NCI-H460 (cell line): ENCODE measurements at regions not wholly inside any gene's neighbourhood (a gene's known extent, or its start where the extent isn't known, plus 50 kb on each side); places are given as distances from the start of the nearest gene placed in this dataset.

Experiments used
- DNase-seq: peaks from one replicate; pipeline ENCODE4 v3.0.0-alpha.2; 2016; ENCODE audit warnings: low read depth; ENCODE audit errors: extremely low read depth

DNA sequence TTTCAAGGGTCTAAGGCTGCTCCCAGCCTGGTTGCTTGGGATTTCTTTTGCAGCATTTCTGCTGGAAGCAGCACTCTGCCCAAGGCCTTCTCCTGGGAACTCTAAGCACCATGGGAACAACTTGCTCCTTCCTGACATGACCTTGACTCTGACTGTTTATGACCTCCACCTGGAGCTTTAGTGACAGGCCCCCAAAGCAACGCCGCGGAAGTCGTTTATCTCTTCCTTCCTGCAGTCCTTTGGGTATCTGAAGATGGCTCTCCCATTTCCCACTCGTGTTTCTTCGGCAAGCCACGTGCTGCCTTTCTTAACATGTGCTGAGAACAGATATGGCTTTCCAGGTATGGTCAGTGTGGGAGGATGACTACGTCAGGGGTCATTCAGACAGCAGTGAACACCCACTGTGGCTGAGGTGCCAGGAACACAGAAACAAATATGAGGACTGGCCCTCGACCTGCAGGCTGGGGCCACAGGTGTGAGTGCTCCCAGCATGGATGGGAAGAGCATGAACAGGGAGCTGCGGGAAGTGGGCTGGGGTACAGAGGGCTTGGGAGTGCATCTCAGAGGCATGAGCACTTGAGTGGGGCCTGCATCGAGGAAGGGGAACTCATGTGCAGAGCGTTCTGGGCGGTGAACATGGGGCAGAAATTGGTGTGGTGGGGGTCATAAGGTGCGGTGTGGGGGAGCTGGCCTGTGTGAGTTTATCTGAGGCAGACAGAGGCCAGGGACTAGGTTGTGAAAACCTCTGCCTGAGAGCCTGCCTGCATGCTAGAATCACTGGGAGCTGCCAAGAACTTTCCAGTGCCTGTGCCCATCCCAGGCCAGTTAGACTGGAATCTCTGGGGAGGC is 140.5 kb downstream of the TSN start:
- no peak for DNase-seq

DNA sequence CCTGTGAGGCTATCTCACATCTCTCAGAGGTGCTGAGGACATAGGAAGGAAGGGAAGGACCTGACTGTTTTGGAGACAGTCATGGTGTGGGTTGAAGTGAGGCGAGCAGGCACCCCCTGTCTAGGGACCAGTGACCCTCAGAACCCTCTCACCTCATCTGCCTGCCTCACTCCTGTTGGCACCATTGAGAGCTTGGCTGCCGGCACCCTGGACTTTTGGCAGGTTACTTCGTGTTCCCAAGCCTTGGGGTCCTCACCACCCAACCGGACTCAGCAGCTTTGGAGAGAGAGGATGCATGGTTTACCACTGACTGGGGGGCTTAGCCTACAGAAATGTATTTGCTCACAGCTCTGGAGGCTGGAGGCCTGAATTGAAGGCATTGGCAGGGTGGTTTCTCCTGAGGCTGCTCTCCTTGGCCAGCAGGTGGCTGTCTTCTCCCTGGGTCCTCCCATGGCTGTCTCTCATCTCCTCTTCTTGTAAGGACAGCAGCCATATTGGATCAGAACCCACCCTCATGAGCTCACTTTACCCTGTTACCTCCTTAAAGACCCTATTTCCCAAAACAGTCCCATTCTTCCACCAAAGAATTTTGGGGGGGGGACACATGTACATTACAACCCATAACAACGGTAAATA is 142.0 kb downstream of the TSN start:
- DNase-seq = peak; percentile 64

DNA sequence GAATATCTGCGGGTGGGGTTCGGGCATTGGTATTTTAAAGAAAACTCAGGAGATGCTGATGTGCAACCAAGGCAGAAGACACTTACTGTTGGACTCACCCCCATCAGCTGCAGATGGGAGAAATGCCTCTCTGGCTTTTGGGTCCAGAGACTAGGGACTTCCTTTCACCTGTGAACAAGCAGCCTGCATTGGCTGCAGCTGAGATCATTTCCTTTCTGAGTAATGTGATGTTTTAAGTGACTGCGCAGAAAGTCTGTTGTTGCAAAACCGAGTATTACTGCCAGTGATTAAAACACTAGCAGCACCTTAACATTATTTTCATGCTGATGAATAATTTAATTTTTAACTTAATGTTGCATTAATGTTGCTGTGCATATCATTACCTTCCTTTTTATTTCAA is 143.0 kb downstream of the TSN start:
- DNase-seq = peak; percentile 49

DNA sequence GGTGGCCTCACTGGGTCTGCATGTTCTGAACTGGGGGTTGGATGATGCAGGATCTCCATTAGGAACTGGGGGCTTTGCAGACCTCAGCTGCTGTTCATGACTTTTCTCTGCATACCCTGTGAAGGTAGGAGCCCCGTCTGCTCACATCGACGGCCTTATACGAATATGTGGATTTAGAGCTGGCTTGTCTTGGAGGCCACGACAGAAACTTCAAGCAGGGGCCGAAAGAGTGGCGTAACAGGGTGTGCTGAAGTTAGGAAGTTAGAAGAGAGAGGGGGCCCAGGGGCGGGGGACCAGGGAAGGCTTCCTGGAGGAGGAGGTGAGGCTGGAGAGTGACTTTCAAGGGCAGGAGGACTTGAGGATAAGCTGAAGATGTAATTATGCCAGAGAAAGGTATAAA is 144.9 kb downstream of the TSN start:
- no peak for DNase-seq

DNA sequence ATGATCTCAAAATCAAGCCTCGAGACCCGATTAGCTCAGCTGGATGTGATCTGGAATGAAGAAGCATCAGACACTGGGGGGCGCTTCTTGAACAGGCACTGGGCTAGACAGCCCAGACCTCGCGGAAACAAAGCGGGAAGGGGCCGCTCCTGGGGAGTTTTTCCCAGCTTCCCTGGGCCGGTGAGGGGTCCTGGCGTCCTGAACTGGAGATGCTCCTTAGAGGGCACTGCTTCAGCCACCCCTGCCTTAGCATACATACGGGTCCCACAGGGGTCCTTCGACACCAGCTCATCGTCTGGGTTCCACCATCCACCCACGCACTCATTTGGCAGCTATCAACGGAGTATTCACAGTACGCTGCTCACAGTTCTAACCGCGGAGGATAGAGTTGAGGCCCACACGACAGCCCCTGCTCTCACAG is 146.7 kb downstream of the TSN start:
- no peak for DNase-seq

DNA sequence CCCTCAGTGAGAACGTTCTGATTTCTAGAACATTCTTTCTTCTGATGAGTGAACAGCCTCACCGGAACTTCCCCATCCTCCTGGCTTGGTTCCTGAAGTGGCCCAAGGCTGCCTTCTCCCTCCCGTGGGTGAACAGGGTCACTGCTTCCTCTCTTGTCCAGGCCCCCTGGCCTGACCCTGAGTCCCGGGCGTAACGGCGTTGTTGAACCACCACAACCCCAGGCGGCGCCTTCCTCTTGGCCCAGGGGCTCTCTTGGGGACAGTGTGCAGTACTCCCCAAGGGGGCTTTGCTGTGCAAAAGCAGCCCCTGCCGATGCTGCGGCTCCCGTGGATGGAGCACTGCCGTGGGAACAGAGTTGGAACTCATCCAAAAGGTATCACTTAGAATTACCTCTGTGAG is 147.2 kb downstream of the TSN start:
- no peak for DNase-seq

DNA sequence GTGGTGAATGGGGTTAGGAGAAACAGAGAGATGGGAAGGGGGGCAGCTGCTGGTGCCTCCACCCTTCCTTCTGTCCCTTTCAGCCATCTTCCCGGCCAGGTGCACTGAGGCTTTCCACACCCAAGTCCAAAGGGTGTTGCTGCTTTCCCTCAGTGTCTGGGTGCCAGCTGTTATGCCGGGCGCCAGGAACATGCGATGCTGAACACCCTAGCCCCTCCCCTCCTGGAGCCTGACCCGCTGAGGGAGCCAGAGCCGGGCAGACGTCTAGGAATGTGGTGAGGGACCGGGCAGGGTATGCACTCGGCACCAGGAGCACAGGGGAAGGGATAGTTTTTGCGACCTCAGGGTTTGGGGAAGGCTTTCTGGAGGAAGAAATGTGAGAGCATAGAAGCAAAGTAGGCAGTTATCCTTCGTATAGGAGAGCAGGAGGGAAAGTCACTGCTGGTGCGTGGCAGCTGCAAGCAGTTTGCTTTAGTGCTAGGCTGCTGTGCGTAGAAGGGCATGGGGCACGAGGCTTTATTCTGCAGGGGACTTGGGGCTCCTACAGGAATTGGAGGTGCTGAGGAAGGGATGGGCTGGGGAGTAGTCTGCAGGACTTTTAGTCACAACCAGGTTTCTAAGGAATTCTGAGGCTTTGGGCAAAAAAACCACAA is 147.7 kb downstream of the TSN start:
- no peak for DNase-seq

DNA sequence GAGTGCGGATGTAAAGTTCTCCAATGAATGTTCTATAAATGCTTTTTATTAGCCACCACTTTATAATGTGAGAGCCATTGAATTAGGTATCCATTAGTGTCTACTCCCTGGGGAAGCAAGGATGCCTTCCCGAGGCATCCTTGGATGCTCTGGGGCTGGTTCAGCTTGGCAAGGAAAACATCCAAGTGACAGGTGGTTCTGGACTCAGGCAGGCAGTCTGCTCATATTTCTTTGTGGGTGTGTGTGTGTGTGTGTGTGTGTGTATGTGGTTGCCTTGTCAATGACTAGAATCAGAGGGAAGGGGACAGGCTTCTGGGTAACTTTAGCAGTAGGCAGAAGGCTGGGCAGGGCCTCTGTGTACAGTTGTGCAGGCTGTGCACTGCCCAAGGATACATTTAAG is 149.2 kb downstream of the TSN start:
- DNase-seq = no peak

DNA sequence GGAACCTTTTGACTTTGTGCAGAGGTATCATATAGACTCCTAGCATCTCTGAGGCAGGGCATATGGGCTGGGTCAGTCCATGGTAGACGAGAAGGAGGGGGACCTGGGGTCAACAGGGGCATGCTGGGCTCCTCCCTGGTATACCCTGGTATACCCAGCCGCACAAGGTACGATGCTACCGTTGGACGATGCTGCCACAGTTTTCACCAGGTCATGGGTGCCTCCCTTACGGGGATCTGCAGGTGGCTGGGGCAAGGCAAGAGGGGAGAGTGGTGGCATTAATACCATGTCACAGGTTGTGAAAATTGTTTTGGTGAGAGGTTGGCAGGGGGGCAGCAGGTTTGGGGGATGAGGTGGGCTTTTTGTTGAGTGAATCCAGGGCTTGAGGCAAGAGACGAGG is 149.8 kb downstream of the TSN start:
- DNase-seq = no peak

DNA sequence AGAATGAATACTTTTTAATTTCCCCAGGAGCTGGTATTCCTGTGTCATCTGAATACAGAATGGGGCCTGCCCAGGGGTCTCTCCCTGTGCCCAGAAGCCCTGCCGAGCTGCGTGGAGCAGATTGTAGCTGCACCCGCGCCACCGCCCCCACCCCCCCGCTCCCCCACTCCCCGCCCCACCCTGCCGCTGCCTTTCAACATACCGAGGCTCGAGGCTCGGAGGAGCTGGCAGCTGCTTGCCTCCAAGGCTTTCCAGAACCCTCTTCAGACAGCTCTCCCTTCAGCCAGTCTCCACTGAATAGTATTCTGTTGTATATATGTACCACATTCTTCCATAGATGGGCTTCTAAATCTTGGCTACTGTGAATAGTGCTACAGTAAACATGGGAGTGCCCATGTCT is 150.7 kb downstream of the TSN start:
- no peak for DNase-seq

DNA sequence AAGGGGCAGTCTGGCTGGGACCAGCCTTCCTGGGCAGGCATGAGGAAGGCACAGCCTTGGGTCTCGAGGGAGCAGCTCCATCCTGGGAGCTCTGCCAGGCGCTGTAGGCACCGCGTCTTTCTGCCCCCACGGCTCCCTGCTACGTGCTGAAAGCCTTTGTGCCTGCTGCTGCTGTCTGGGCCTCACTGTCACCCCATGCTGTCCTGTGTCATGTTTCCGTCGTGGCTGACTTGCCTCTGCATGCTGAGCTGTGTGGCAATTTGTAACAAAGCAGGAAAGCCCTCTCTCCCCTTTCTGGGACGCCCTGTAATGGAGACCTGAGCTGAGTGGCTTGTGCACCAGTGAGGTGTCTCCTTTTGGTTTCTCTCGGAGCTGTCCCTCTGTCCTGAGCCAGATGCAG is 152.5 kb downstream of the TSN start:
- no peak for DNase-seq

DNA sequence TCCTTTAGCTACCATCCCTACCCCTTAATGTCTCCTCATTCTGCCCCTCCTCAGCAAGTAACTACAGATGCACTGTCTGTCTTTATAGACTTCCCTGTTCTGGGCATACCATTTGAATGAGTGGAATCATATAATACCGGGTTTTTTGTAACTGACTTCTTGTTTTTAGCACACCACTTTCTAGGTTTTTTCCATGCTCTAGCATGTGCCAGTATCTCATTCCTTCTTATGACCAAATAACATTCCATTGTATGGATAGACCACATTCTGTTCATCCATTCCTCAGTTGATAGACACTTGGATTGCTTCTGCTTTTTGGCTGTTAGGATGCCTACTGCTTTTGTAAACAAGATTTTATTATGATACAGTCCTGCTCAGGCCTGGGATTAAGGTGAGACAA is 154.7 kb downstream of the TSN start:
- DNase-seq = no peak

DNA sequence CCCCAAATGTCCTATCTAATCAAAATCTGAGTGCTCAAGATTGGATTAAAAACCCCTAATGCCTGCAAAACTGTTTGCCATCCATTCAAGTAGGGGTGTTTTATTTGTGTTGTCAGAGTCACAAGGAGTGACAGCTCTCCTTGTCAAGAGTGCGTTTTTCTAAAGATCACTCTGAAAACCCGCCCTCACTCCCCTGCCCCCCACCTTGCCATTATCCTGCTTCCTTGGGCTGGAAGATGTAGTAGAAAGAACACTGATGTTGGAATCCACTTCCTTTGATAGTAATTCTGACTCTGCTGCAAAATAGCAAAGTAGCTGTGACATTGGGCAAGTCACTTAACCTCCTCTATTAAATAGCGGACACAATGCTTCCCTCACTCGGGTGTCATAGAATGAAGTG is 155.6 kb downstream of the TSN start:
- no peak for DNase-seq

DNA sequence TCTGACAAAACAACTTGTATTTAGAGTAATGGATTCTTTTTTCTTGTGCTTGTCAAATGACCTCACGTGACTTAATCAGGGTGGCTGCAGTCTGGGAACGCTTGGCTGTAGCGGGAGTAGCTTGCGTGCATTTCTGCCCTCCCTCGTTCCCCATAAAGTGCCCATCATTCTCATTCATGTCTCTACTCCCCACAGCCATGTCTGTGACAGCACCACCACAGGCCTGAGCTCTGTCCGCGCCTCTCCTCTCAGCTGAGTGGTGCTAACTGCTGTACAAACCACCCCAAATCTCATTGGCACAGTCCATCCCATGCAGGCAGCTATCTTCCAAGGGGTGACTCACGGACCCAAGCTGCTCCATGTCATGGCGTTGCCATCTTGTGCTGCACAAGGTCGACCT is 161.7 kb downstream of the TSN start:
- no peak for DNase-seq

DNA sequence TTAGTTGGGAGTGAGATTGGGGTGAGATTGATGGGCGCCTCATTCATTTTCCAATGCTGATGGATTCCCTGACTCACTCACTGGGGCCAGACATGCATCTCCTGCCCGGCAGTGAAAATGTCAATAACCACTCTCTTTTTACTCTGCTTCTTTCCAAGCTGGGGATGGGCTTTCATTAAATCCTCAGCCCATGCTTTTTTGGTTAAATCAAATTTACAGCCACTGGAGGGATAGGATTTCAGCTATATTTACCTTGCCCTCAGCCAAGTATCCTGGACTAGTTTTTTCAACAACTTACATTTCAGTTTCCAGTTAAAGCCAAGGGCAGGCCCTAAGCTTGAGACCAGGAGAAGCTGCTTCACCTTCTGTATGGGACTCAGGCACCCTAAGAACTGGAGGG is 162.8 kb downstream of the TSN start:
- DNase-seq = no peak

DNA sequence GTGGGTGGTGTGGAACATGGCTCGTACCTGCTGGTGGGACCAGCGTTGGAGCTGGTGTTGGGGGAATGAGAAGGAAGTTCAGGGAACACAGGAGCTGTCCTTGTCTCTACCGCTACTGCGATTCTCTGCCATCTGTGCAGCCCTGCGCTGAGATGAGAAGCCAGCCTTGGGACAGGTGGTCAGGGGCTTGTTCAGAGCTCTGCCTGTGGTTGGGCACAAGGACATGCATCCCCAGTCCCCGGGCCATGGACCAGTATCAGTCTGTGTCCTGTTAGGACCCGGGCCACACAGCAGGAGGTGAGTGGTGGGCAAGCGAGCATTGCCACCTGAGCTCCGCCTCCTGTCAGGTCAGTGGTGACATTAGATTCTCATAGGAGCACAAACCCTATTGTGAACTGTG is 164.4 kb downstream of the TSN start:
- DNase-seq = no peak

DNA sequence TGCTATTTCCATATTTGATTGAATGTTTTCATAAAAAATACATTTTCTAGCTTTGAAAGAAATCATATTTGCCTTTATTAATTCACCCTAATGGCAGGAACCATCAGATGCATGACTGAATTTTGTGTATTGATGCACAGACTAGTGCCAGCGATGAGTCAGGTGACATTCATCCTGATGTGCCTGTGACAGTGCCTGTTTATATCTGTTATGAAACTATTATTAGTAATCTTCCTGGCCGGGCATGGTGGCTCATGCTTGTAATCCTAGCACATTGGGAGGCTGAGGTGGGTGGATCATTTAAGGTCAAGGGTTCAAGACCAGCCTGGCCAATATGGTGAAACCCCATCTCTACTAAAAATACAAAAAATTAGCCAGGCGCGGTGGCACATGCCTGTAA is 170.0 kb downstream of the TSN start:
- DNase-seq = no peak

DNA sequence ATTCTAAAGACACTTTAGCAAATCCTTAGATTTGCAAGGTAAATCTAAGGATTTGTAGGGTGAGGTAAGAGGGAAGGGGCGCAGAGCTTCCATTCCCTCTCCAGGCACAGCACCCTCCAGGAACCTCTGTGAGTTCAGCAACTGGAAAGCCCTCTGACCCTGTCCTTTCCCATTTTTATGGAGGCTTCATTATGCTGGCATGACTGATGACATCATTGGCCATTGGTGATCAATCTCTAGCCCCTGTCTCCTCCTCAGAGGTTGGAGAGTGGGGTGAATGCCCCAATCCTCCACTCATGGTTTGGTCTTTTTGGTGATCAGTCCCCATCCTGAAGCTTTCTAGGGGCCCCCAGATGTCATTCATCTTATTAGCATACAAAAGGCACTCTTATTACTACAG is 187.8 kb downstream of the TSN start:
- no peak for DNase-seq

DNA sequence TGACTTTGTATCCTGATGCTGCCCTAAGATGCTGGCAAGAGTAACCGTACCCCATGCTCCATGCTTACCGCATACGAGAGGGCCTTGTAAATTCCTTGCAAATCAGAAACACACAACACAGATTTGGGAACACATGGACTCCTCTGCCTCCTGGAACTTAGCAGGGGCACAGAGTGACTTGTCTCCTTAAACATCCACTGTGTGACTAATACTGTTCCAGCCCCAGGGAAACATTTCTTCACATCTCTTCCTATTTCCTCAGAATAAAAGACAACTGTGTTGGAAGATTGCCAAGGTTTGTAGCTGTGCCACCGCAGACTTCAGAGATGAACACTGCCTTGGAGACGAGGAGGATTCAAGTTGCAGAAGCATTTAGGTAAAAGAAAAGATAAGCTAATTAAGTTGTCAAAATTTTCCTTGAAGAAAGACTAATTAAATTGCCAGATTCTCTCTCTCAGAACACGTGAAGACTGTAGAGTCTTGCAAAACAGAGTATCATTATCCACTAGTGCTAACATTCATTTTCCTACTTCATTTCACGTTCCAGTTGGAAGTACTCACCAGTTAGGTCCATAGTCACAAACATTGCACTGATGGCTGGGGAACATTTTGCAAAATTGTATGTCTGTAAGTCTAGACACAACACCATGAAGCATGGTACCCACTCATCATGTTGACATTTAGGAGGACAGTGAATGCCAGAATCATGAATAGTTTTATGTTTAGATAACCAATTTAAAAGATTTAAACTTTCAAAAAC is 188.8 kb downstream of the TSN start:
- DNase-seq = peak; percentile 19

DNA sequence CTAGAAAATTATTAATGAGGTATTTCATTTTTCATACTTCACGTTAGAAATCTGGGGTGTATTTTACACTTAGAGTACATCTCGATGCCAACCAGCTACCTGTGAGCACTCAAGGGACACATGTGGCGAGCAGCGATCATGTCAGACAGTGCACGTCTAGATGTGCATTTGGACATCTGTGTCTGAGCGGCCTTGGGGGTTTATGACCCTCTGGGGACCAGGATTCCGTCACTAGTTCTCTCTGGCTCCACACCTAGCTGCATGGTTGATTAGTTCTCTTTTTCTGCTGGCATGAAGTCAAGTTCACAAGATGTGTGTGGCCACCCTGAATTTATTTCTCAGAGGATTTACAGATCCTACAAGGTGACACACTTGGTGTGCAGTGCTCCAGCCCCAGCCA is 192.2 kb downstream of the TSN start:
- DNase-seq = no peak

DNA sequence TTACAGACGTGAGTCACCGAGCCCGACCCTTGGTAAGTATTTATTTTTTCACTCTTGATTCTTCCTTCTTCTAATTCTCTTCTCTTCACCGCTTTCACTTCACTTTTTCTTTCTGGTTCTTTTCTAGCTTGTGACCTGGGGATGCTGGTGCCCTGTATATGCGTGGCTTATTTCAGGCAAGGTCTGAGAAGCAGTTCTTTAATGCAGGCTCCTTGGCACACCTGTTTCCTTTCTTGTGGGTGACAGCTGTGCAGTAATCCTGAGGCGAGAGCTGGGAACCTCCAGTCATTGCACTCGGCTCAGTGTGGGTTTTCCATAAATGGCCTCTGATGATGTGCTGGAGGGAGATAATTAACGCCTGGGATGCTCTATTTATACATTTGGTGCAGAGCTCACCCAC is 193.8 kb downstream of the TSN start:
- DNase-seq = no peak
